ENCODE measurements at regions not wholly inside any gene's neighbourhood (a gene's known extent, or its start where the extent isn't known, plus 50 kb on each side); places are given as distances from the start of the nearest gene placed in this dataset.

- H3K27me3 Mint-ChIP-seq: no peaks in the 10 kb centered on the region
- no peak overlapping the region for H3K27ac Mint-ChIP-seq
- H3K4me3 Mint-ChIP-seq: no peak overlapping the region
- peaks cover 0 to 3% (median 0%) of the 10 kb centered on the region in 7 donors for H3K9me3 Mint-ChIP-seq
- no peak for ATAC-seq (ENCODE audit: low read depth in 2 of 2)
- no peak for DNase-seq
- no peaks in the 10 kb centered on the region for H3K4me1 Mint-ChIP-seq
- H3K36me3 Mint-ChIP-seq: no peaks in the 10 kb centered on the region
These were observed 56.3 kb downstream of the AGTR2 start for GRCh38 chrX:116226665-116227484.

- DNase-seq (no peak), ATAC-seq (ENCODE audit: low read depth in 2 of 2) (no peak)
- Mint-ChIP-seq H3K27ac (peak overlapping the region in 1 of 6 donors; percentile 4), H3K36me3 (no peaks in the 10 kb centered on the region), H3K9me3 (peaks cover 0 to 4% (median 0%) of the 10 kb centered on the region in 7 donors), H3K4me3 (no peak overlapping the region), H3K4me1 (no peaks in the 10 kb centered on the region), H3K27me3 (no peaks in the 10 kb centered on the region)
These were observed 59.8 kb downstream of the AGTR2 start for GRCh38 chrX:116230130-116230898.

- Mint-ChIP-seq H3K36me3 (no peaks in the 10 kb centered on the region), H3K27me3 (no peaks in the 10 kb centered on the region), H3K27ac (no peak overlapping the region), H3K4me1 (no peaks in the 10 kb centered on the region), H3K4me3 (no peak overlapping the region), H3K9me3 (peaks cover 0 to 4% (median 0%) of the 10 kb centered on the region in 7 donors)
- no peak for DNase-seq
- ATAC-seq (ENCODE audit: low read depth in 2 of 2): no peak
These were observed 62.3 kb downstream of the AGTR2 start for GRCh38 chrX:116232833-116233232.

GRCh38 chrX:116236666-116237065 lies 66.1 kb downstream of the AGTR2 start:
- peaks cover 0 to 4% (median 0%) of the 10 kb centered on the region in 7 donors for H3K9me3 Mint-ChIP-seq
- no peak overlapping the region for H3K27ac Mint-ChIP-seq
- H3K4me3 Mint-ChIP-seq: no peak overlapping the region
- no peak for DNase-seq
- H3K4me1 Mint-ChIP-seq: no peaks in the 10 kb centered on the region
- no peaks in the 10 kb centered on the region for H3K36me3 Mint-ChIP-seq
- ATAC-seq (ENCODE audit: low read depth in 2 of 2): no peak
- H3K27me3 Mint-ChIP-seq: no peaks in the 10 kb centered on the region

- Mint-ChIP-seq H3K9me3 (peaks cover 0 to 4% (median 0%) of the 10 kb centered on the region in 7 donors), H3K36me3 (no peaks in the 10 kb centered on the region), H3K4me3 (no peak overlapping the region), H3K27ac (no peak overlapping the region), H3K4me1 (no peaks in the 10 kb centered on the region), H3K27me3 (no peaks in the 10 kb centered on the region)
- no peak for DNase-seq
- ATAC-seq (ENCODE audit: low read depth in 2 of 2): no peak
These were observed 67.5 kb downstream of the AGTR2 start for GRCh38 chrX:116238093-116238492.

- no peak for DNase-seq
- Mint-ChIP-seq H3K36me3 (no peaks in the 10 kb centered on the region), H3K4me1 (no peaks in the 10 kb centered on the region), H3K27me3 (no peaks in the 10 kb centered on the region), H3K4me3 (no peak overlapping the region), H3K9me3 (peaks cover 0 to 10% (median 0%) of the 10 kb centered on the region in 7 donors), H3K27ac (no peak overlapping the region)
- ATAC-seq (ENCODE audit: low read depth in 2 of 2): no peak
These were observed 68.2 kb downstream of the AGTR2 start for GRCh38 chrX:116238567-116239255.

- H3K4me3 Mint-ChIP-seq: no peak overlapping the region
- H3K4me1 Mint-ChIP-seq: no peaks in the 10 kb centered on the region
- H3K27ac Mint-ChIP-seq: no peak overlapping the region
These were observed 69.6 kb downstream of the AGTR2 start for GRCh38 chrX:116239944-116240840.

GRCh38 chrX:116241001-116241400 lies 70.5 kb downstream of the AGTR2 start:
- Mint-ChIP-seq H3K9me3 (peaks cover 0 to 17% (median 2%) of the 10 kb centered on the region in 7 donors), H3K4me1 (no peaks in the 10 kb centered on the region), H3K27ac (no peak overlapping the region), H3K36me3 (no peaks in the 10 kb centered on the region), H3K4me3 (no peak overlapping the region), H3K27me3 (no peaks in the 10 kb centered on the region)
- no peak for ATAC-seq (ENCODE audit: low read depth in 2 of 2)
- DNase-seq: no peak

More at GRCh38 chrX:116239944-116240840, 69.6 kb downstream of the AGTR2 start:
- no peaks in the 10 kb centered on the region for H3K27me3 Mint-ChIP-seq
- H3K9me3 Mint-ChIP-seq: peaks cover 0 to 15% (median 2%) of the 10 kb centered on the region in 7 donors
- ATAC-seq (ENCODE audit: low read depth in 2 of 2) (no peak), DNase-seq (no peak)
- H3K36me3 Mint-ChIP-seq: no peaks in the 10 kb centered on the region

- no peaks in the 10 kb centered on the region for H3K27me3 Mint-ChIP-seq
- no peak for DNase-seq
- no peaks in the 10 kb centered on the region for H3K36me3 Mint-ChIP-seq
- H3K4me1 Mint-ChIP-seq: no peaks in the 10 kb centered on the region
- peaks cover 0 to 19% (median 6%) of the 10 kb centered on the region in 7 donors for H3K9me3 Mint-ChIP-seq
- ATAC-seq (ENCODE audit: low read depth in 2 of 2): no peak
- H3K27ac Mint-ChIP-seq: no peak overlapping the region
- no peak overlapping the region for H3K4me3 Mint-ChIP-seq
These were observed 72.5 kb downstream of the AGTR2 start for GRCh38 chrX:116243039-116243438.

GRCh38 chrX:116246261-116246660 lies 75.7 kb downstream of the AGTR2 start:
- ATAC-seq (ENCODE audit: low read depth in 2 of 2): no peak
- DNase-seq: no peak
- no peaks in the 10 kb centered on the region for H3K27me3 Mint-ChIP-seq
- H3K36me3 Mint-ChIP-seq: no peaks in the 10 kb centered on the region
- H3K4me3 Mint-ChIP-seq: no peak overlapping the region
- H3K27ac Mint-ChIP-seq: no peak overlapping the region
- H3K4me1 Mint-ChIP-seq: no peaks in the 10 kb centered on the region
- H3K9me3 Mint-ChIP-seq: peaks cover 2 to 21% (median 12%) of the 10 kb centered on the region in 7 donors

- no peak for DNase-seq
- no peak for ATAC-seq (ENCODE audit: low read depth in 2 of 2)
These were observed 97.0 kb downstream of the AGTR2 start for GRCh38 chrX:116267511-116268040.

GRCh38 chrX:116272322-116272721 lies 101.8 kb downstream of the AGTR2 start:
- no peaks in the 10 kb centered on the region for H3K27me3 Mint-ChIP-seq
- H3K36me3 Mint-ChIP-seq: no peaks in the 10 kb centered on the region
- H3K27ac Mint-ChIP-seq: no peak overlapping the region
- DNase-seq (no peak), ATAC-seq (ENCODE audit: low read depth in 2 of 2) (no peak)
- peaks cover 0 to 6% (median 3%) of the 10 kb centered on the region in 7 donors for H3K9me3 Mint-ChIP-seq
- no peak overlapping the region for H3K4me3 Mint-ChIP-seq
- H3K4me1 Mint-ChIP-seq: no peaks in the 10 kb centered on the region

More at GRCh38 chrX:116267511-116268040, 97.0 kb downstream of the AGTR2 start:
- no peaks in the 10 kb centered on the region for H3K27me3 Mint-ChIP-seq
- peaks cover 0 to 5% (median 0%) of the 10 kb centered on the region in 7 donors for H3K9me3 Mint-ChIP-seq
- no peaks in the 10 kb centered on the region for H3K4me1 Mint-ChIP-seq
- no peak overlapping the region for H3K27ac Mint-ChIP-seq
- H3K36me3 Mint-ChIP-seq: no peaks in the 10 kb centered on the region
- no peak overlapping the region for H3K4me3 Mint-ChIP-seq
